Osteocyte (in vitro differentiated cells): ENCODE measurements at regions not wholly inside any gene's neighbourhood (a gene's known extent, or its start where the extent isn't known, plus 50 kb on each side); places are given as distances from the start of the nearest gene placed in this dataset.

Experiments
- DNase-seq: peaks from one replicate; pipeline ENCODE4 v3.0.0; 2021; ENCODE audit warnings: mixed read lengths; ENCODE audit not compliant: unreplicated experiment; ENCODE audit errors: extremely low spot score
- H3K27ac Mint-ChIP-seq: one replicate; pipeline ENCODE4 v1.8.0; 2021; ENCODE audit warnings: mild to moderate bottlenecking, mixed read lengths; ENCODE audit not compliant: unreplicated experiment
- H3K27me3 Mint-ChIP-seq: one replicate; pipeline ENCODE4 v1.8.0; 2021; ENCODE audit warnings: mixed read lengths; ENCODE audit not compliant: unreplicated experiment
- H3K36me3 Mint-ChIP-seq: one replicate; pipeline ENCODE4 v1.8.0; 2021; ENCODE audit warnings: mixed read lengths; ENCODE audit not compliant: unreplicated experiment
- H3K4me1 Mint-ChIP-seq: one replicate; pipeline ENCODE4 v1.8.0; 2021; ENCODE audit warnings: mixed read lengths; ENCODE audit not compliant: unreplicated experiment
- H3K4me3 Mint-ChIP-seq: one replicate; pipeline ENCODE4 v1.8.0; 2021; ENCODE audit warnings: mild to moderate bottlenecking, moderate library complexity, mixed read lengths; ENCODE audit not compliant: unreplicated experiment
- H3K9me3 Mint-ChIP-seq: one replicate; pipeline ENCODE4 v1.8.0; 2021; ENCODE audit warnings: mixed read lengths; ENCODE audit not compliant: unreplicated experiment
- TF ChIP-seq, protein P1 (sequence below): fragments of 200-600 bp; sonication (generic); IDR thresholded peaks from 2 replicates; pipeline ENCODE4 v1.5.0; 2021; ENCODE audit warnings: antibody characterized with exemption, mild to moderate bottlenecking, moderate library complexity

DNA sequence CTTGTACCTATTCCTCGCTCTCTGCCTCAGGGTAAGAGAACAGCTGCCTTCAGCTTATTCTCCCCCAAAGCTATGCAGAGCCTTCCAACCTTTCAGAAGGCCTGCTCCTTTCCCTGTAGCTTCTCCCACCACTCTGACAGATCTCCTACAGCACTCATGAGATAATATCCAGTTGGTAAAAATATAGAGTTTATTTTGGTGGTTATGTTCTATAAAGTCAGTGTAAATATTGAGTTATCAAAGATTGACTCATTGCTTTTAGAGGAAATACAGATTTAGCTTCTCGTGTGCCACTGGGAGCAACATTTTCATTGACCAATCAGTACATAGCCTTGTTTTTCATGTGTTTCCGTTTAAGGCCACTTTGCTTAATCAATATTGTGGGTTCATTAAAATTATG lies 216.2 kb upstream of the TECRL start:
- H3K4me3 Mint-ChIP-seq: no peak overlapping the region
- H3K36me3 Mint-ChIP-seq: no peaks in the 10 kb centered on the region
- no peak for DNase-seq
- H3K4me1 Mint-ChIP-seq: no peaks in the 10 kb centered on the region
- H3K27ac Mint-ChIP-seq: no peak overlapping the region
- no peaks in the 10 kb centered on the region for H3K9me3 Mint-ChIP-seq
- no peaks in the 10 kb centered on the region for H3K27me3 Mint-ChIP-seq
- TF ChIP-seq, protein P1, sequence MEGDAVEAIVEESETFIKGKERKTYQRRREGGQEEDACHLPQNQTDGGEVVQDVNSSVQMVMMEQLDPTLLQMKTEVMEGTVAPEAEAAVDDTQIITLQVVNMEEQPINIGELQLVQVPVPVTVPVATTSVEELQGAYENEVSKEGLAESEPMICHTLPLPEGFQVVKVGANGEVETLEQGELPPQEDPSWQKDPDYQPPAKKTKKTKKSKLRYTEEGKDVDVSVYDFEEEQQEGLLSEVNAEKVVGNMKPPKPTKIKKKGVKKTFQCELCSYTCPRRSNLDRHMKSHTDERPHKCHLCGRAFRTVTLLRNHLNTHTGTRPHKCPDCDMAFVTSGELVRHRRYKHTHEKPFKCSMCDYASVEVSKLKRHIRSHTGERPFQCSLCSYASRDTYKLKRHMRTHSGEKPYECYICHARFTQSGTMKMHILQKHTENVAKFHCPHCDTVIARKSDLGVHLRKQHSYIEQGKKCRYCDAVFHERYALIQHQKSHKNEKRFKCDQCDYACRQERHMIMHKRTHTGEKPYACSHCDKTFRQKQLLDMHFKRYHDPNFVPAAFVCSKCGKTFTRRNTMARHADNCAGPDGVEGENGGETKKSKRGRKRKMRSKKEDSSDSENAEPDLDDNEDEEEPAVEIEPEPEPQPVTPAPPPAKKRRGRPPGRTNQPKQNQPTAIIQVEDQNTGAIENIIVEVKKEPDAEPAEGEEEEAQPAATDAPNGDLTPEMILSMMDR: no peak

DNA sequence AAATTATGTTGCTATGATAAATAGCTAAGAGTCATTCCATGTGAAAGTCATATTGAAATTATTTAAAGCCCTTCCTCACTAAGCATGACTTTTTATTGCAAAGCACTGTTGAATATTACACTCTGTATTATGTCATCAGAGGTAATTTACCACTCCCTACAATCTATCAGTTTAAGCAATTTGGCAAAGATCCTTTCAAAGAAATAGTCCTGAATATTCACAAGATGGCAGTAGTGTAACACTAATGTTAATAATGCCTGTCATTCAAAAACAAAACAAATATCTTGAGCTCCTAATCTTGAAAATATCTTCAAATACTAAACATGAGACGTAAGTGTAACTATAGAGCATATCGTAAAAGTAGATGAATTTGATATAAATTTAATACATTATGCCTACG lies 208.6 kb upstream of the TECRL start:
- Mint-ChIP-seq H3K36me3 (no peaks in the 10 kb centered on the region), H3K4me3 (no peak overlapping the region), H3K27me3 (peaks cover 6% of the 10 kb centered on the region), H3K4me1 (no peaks in the 10 kb centered on the region), H3K9me3 (no peaks in the 10 kb centered on the region), H3K27ac (no peak overlapping the region)
- DNase-seq: no peak
- TF ChIP-seq, protein P1: peak; percentile 20

DNA sequence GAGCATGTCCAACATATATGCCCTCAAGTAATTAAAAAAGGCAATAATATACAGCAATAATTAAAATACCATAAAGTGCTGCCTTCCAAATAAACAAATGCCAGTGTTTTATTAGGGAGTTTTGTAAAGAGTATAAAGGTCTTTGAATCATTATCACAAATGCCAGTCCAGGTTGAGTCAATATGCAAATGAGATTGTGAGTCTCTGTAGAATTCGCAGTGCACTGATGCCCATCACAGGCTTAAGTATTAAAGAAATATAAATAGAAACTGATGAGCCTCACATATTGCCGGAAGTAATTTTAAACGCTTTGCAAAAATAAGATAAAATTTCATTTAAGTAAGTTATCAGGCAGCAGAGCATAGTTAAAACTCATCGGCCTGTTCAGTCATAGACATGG lies 205.0 kb upstream of the TECRL start:
- no peak for DNase-seq
- Mint-ChIP-seq H3K27ac (no peak overlapping the region), H3K36me3 (no peaks in the 10 kb centered on the region), H3K9me3 (no peaks in the 10 kb centered on the region), H3K27me3 (peaks cover 6% of the 10 kb centered on the region), H3K4me3 (no peak overlapping the region), H3K4me1 (no peaks in the 10 kb centered on the region)
- TF ChIP-seq, protein P1: no peak

DNA sequence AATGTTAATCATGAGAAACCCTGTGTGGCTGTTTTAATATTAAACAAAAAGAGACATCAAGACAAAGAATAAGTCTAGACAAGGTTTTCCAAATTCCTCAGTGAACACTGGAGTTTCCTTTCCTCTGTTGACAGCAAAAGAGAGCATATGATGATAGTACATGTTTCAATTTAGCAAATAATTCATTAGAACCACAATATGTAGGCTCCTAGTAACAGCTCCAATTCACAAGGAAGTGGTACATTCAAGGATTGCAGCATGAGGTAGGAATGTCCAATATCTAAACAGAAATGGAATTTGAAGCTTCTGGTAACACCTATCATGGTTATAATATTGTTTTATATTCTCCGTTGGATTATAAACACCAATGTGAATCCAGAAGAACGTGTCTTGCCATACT lies 203.8 kb upstream of the TECRL start:
- Mint-ChIP-seq H3K9me3 (no peaks in the 10 kb centered on the region), H3K36me3 (no peaks in the 10 kb centered on the region), H3K27ac (no peak overlapping the region), H3K4me1 (no peaks in the 10 kb centered on the region), H3K4me3 (no peak overlapping the region), H3K27me3 (peaks cover 6% of the 10 kb centered on the region)
- TF ChIP-seq, protein P1: no peak
- no peak for DNase-seq

DNA sequence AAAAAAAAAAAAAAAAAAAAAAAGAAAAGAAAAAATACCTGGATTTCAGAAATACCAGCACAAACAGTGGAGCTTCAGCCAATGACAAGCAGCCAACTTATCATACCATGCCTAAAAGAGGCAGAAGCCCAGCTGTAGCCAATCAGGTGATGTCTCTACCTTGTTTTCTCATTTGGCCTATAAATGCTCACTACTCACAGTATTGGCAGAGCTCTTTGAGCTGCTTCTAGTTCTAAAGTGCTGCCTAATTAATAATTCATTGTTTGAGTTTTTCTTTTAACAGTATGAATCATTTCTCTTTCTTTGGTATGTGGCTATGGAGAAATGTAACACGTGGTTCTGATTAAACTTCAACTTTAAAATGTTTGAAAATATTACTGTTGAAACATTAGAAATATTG lies 188.8 kb upstream of the TECRL start:
- Mint-ChIP-seq H3K4me3 (no peak overlapping the region), H3K27ac (no peak overlapping the region), H3K36me3 (no peaks in the 10 kb centered on the region), H3K9me3 (no peaks in the 10 kb centered on the region), H3K4me1 (no peaks in the 10 kb centered on the region), H3K27me3 (peaks cover 17% of the 10 kb centered on the region)
- TF ChIP-seq, protein P1: no peak
- DNase-seq: no peak
